Endothelial cell of umbilical vein (primary cell): ENCODE measurements at regions not wholly inside any gene's neighbourhood (a gene's known extent, or its start where the extent isn't known, plus 50 kb on each side); places are given as distances from the start of the nearest gene placed in this dataset.

ENCODE experiments used
- BruUV-seq: library from RNA; stranded (reverse); fragments of 400-500 nt; replicated peaks from 2 replicates; lab custom pipeline; 2021; lab: Mats Ljungman, UMichigan
- CTCF ChIA-PET: fragments of 300-600, 350-600 bp; sonication (Branson Sonifier 250); formaldehyde crosslinking; loops from one replicate; lab custom pipeline; 2021; ENCODE audit warnings: antibody characterized with exemption, inconsistent platforms; lab: Charles Lee
- POLR2A ChIA-PET: fragments of 300-600, 350-600 bp; sonication (Branson Sonifier 250); formaldehyde crosslinking; loops from one replicate; lab custom pipeline; 2021; ENCODE audit warnings: antibody characterized with exemption, inconsistent platforms; lab: Charles Lee
- DNase-seq: peaks from one replicate; pipeline ENCODE4 v3.0.0-alpha.2; 2011; ENCODE audit warnings: low read depth, low spot score
- FAIRE-seq: peaks from 2 replicates; lab custom pipeline; 2011; peaks lifted over from hg19 to GRCh38; lab: Jason Lieb, UNC
- H2AFZ ChIP-seq: 2 replicates; pipeline ENCODE4 v1.6.0; 2012; ENCODE audit warnings: low read depth, low read length, control low read depth, inconsistent platforms
- H3K27ac ChIP-seq: 2 replicates; pipeline ENCODE4 v1.5.1; 2011; ENCODE audit warnings: low read depth, mild to moderate bottlenecking, control low read depth, low read length, moderate library complexity; ENCODE audit not compliant: insufficient read depth
- H3K27me3 ChIP-seq, 2 experiments: 2 replicates each; pipeline versions ENCODE4 v1.6.0 to v1.6.1; 2011; ENCODE audit warnings: low read length in 2 of 2, mixed read lengths in 1 of 2; ENCODE audit not compliant: control insufficient read depth in 2 of 2, insufficient read depth in 2 of 2
- H3K36me3 ChIP-seq, 2 experiments: 2 replicates in 1 of 2; 3 replicates in 1 of 2; pipeline ENCODE4 v1.5.1; 2011; ENCODE audit warnings: low read length in 2 of 2, mild to moderate bottlenecking in 1 of 2, moderate library complexity in 1 of 2; ENCODE audit not compliant: control insufficient read depth in 2 of 2, insufficient read depth in 2 of 2; ENCODE audit errors: extremely low read depth in 1 of 2
- H3K4me1 ChIP-seq: 3 replicates; pipeline ENCODE4 v1.5.1; 2011; ENCODE audit warnings: mild to moderate bottlenecking, low read length; ENCODE audit not compliant: control insufficient read depth, insufficient read depth; ENCODE audit errors: extremely low read depth
- H3K4me2 ChIP-seq: 2 replicates; pipeline ENCODE4 v1.6.1; 2011; ENCODE audit warnings: low read length, control low read depth, mixed read lengths; ENCODE audit not compliant: insufficient read depth
- H3K4me3 ChIP-seq, 3 experiments: fragments of 200-600 bp in 1 of 3; sonication (generic), shearing (Covaris generic) in 1 of 3; replicated peaks in 1 of 3; 2 replicates each; pipeline ENCODE4 v1.5.1; 2011 to 2016; ENCODE audit warnings: control low read depth in 3 of 3, low read length in 3 of 3, mild to moderate bottlenecking in 2 of 3, inconsistent platforms in 1 of 3, low read depth in 1 of 3, moderate library complexity in 1 of 3; ENCODE audit not compliant: insufficient read depth in 1 of 3
- H3K79me2 ChIP-seq: 2 replicates; pipeline ENCODE4 v1.6.0; 2012; ENCODE audit warnings: low read length, inconsistent platforms; ENCODE audit not compliant: control insufficient read depth, insufficient read depth
- H3K9ac ChIP-seq: replicated peaks from 2 replicates; pipeline ENCODE3; 2011; ENCODE audit warnings: low read length, control low read depth; ENCODE audit not compliant: insufficient read depth; ENCODE audit errors: extremely low read depth
- H3K9me1 ChIP-seq: replicated peaks from 3 replicates; pipeline ENCODE4 v1.6.0; 2011; ENCODE audit warnings: mild to moderate bottlenecking, low read length; ENCODE audit not compliant: control insufficient read depth, insufficient read depth; ENCODE audit errors: extremely low read depth
- H3K9me3 ChIP-seq: replicated peaks from 2 replicates; pipeline ENCODE4 v1.5.1; 2012; ENCODE audit warnings: low read length, inconsistent platforms; ENCODE audit not compliant: control insufficient read depth, insufficient read depth
- H4K20me1 ChIP-seq: replicated peaks from 2 replicates; pipeline ENCODE3; 2011; ENCODE audit warnings: mild to moderate bottlenecking, low read length; ENCODE audit not compliant: control insufficient read depth, insufficient read depth; ENCODE audit errors: extremely low read depth
- CTCF ChIP-seq, 2 donors: IDR thresholded peaks; 1 replicate in 1 of 2; 2 replicates in 1 of 2; pipeline ENCODE4 v1.5.1; 2011; ENCODE audit warnings: low read length in 2 of 2, mild to moderate bottlenecking in 2 of 2, moderate library complexity in 2 of 2, control low read depth in 1 of 2, inconsistent platforms in 1 of 2, low read depth in 1 of 2; ENCODE audit not compliant: insufficient read depth in 1 of 2; ENCODE audit errors: extremely low read depth in 1 of 2
- EZH2 ChIP-seq: IDR thresholded peaks from 2 replicates; pipeline ENCODE4 v1.6.1; 2012; ENCODE audit warnings: borderline replicate concordance, low read depth, mild to moderate bottlenecking, moderate library complexity, low read length, inconsistent platforms; ENCODE audit not compliant: severe bottlenecking
- FOS ChIP-seq: IDR thresholded peaks from 2 replicates; pipeline ENCODE4 v1.6.1; 2011; ENCODE audit warnings: mild to moderate bottlenecking, low read length, moderate library complexity, borderline replicate concordance; ENCODE audit not compliant: insufficient read depth
- GATA2 ChIP-seq: IDR thresholded peaks from 2 replicates; pipeline ENCODE4 v1.7.0; 2011; ENCODE audit warnings: low read depth, mild to moderate bottlenecking, moderate library complexity, mixed read lengths, low read length; ENCODE audit not compliant: insufficient read length, insufficient read depth
- JUN ChIP-seq: IDR thresholded peaks from 2 replicates; pipeline ENCODE4 v1.6.1; 2011; ENCODE audit warnings: borderline replicate concordance, low read depth; ENCODE audit not compliant: insufficient read length, insufficient read depth
- MAX ChIP-seq: IDR thresholded peaks from 2 replicates; pipeline ENCODE4 v1.6.1; 2011; ENCODE audit not compliant: insufficient read depth, insufficient read length
- MYC ChIP-seq: IDR thresholded peaks from one replicate; pipeline ENCODE4 v1.6.1; 2011; ENCODE audit warnings: mild to moderate bottlenecking, low read depth, low read length
- POLR2A ChIP-seq: IDR thresholded peaks from 2 replicates; pipeline ENCODE4 v1.6.1; 2012; ENCODE audit warnings: low read depth, mild to moderate bottlenecking, control low read depth, low read length
- POLR2AphosphoS5 ChIP-seq: IDR thresholded peaks from 2 replicates; pipeline ENCODE4 v1.6.1; 2012; ENCODE audit warnings: low read depth, mild to moderate bottlenecking, control low read depth, low read length, moderate library complexity; ENCODE audit not compliant: insufficient read depth
- dilution Hi-C: fragments of 300-500 bp; cut with MboI; formaldehyde crosslinking; loops from one replicate; pipeline ENCODE4 v1.15.0; 2019; ENCODE audit warnings: low sequenced_read_pairs; ENCODE audit not compliant: extremely low pct_ligation_motif_present
- intact Hi-C: fragments of 100-400 bp; cut with micrococcal nuclease; formaldehyde crosslinking; loops from one replicate; pipeline ENCODE4 v1.10.0; 2022

- Histone ChIP-seq H2AFZ (no peak overlapping the region), H3K27ac (no peak overlapping the region), H3K4me3 (no peak overlapping the region), H3K27me3 (no peaks in the 10 kb centered on the region), H4K20me1 (no peaks in the 10 kb centered on the region), H3K4me2 (no peak overlapping the region), H3K9ac (no peak overlapping the region), H3K9me1 (no peaks in the 10 kb centered on the region), H3K79me2 (no peaks in the 10 kb centered on the region), H3K9me3 (no peaks in the 10 kb centered on the region), H3K36me3 (no peaks in the 10 kb centered on the region), H3K4me1 (no peaks in the 10 kb centered on the region)
- FAIRE-seq (no peak), DNase-seq (no peak)
- TF ChIP-seq POLR2AphosphoS5 (no peak), FOS (no peak), JUN (no peak), MYC (no peak)
- ChIA-PET CTCF (no interaction called here), POLR2A (no interaction called here)
- dilution Hi-C loops (no loop called here), intact Hi-C loops (no loop called here)
- BruUV-seq, result no TSS peak
Measured at GRCh38 chr2:118671701-118672454, 175.6 kb downstream of the EN1 start.

DNA sequence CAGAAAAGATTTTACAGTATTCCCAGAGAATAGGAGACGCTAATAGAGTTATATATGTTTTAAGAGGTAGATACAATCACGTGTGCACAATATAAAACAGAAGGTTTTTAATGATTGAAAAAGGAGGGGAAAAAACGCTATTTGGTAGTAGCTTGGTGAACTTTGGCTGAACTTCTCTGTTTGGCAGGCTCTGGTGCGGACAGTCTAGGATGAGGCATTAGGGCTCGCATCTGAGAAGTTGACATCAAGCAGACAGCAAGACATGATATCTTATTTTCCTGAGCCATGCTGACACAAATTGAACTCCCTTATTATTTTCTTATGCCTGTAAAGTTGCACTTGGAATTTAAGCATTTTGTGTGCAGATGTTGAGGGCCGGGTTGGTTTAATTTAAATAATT, 176.6 kb downstream of the EN1 start:
- no peaks in the 10 kb centered on the region for H3K4me1 ChIP-seq
- no peak overlapping the region for H3K4me2 ChIP-seq
- H3K9me1 ChIP-seq, result no peaks in the 10 kb centered on the region
- DNase-seq (no peak), FAIRE-seq (no peak)
- no peaks in the 10 kb centered on the region for H3K27me3 ChIP-seq
- intact Hi-C loops, result no loop called here
- dilution Hi-C loops, result no loop called here
- no peak overlapping the region for H3K27ac ChIP-seq
- no peaks in the 10 kb centered on the region for H3K9me3 ChIP-seq
- TF ChIP-seq JUN (no peak), CTCF (IDR thresholded peaks at IDR 0.05; ENCODE audit: extremely low read depth in 1 of 2, insufficient read depth in 1 of 2, low read depth in 1 of 2, low read length in 2 of 2) (no peak), GATA2 (no peak), MAX (no peak), POLR2AphosphoS5 (no peak), MYC (no peak), POLR2A (no peak), FOS (no peak), EZH2 (no peak)
- ChIA-PET CTCF (no interaction called here), POLR2A (no interaction called here)
- no peak overlapping the region for H3K9ac ChIP-seq
- no peaks in the 10 kb centered on the region for H4K20me1 ChIP-seq
- no peaks in the 10 kb centered on the region for H3K36me3 ChIP-seq
- BruUV-seq, result no TSS peak
- no peak overlapping the region for H2AFZ ChIP-seq
- H3K79me2 ChIP-seq, result no peaks in the 10 kb centered on the region
- no peak overlapping the region for H3K4me3 ChIP-seq
